ENCODE measurements at regions not wholly inside any gene's neighbourhood (a gene's known extent, or its start where the extent isn't known, plus 50 kb on each side); places are given as distances from the start of the nearest gene placed in this dataset.

GRCh38 chr2:102968375-102968774, 206.5 kb downstream of the TMEM182 start:
- no peak for DNase-seq

GRCh38 chr2:102971701-102972100, 209.9 kb downstream of the TMEM182 start:
- no peak for DNase-seq

- DNase-seq: peak; percentile 62
Observed at GRCh38 chr2:102975996-102976975, 214.5 kb downstream of the TMEM182 start.

GRCh38 chr2:102977426-102978090, 215.7 kb downstream of the TMEM182 start:
- no peak for DNase-seq

- no peak for DNase-seq
Observed at GRCh38 chr2:102978091-102978490, 216.3 kb downstream of the TMEM182 start.

GRCh38 chr2:102979429-102979828, 217.6 kb downstream of the TMEM182 start:
- DNase-seq: no peak

GRCh38 chr2:102983786-102984185, 222.0 kb downstream of the TMEM182 start:
- DNase-seq: no peak

- DNase-seq: no peak
Observed at GRCh38 chr2:102986826-102987490, 225.1 kb downstream of the TMEM182 start.

GRCh38 chr2:102992607-102993006, 230.8 kb downstream of the TMEM182 start:
- DNase-seq: no peak

GRCh38 chr2:102999958-103000357, 238.1 kb downstream of the TMEM182 start:
- no peak for DNase-seq

- no peak for DNase-seq
Observed at GRCh38 chr2:103002954-103003353, 241.1 kb downstream of the TMEM182 start.

GRCh38 chr2:103003750-103004260, 242.0 kb downstream of the TMEM182 start:
- no peak for DNase-seq

- no peak for DNase-seq
Observed at GRCh38 chr2:103004426-103004942, 242.7 kb downstream of the TMEM182 start.

- DNase-seq: no peak
Observed at GRCh38 chr2:103005393-103005792, 243.6 kb downstream of the TMEM182 start.

- DNase-seq: no peak
Observed at GRCh38 chr2:103007086-103007485, 245.3 kb downstream of the TMEM182 start.

- DNase-seq: no peak
Observed at GRCh38 chr2:103008586-103008985, 246.8 kb downstream of the TMEM182 start.

- no peak for DNase-seq
Observed at GRCh38 chr2:103009871-103010270, 248.0 kb downstream of the TMEM182 start.

GRCh38 chr2:103010306-103010705, 248.5 kb downstream of the TMEM182 start:
- no peak for DNase-seq

- DNase-seq: no peak
Observed at GRCh38 chr2:103010751-103011150, 248.9 kb downstream of the TMEM182 start.

GRCh38 chr2:103012590-103012989, 250.8 kb downstream of the TMEM182 start:
- no peak for DNase-seq

GRCh38 chr2:103025056-103025455, 263.2 kb downstream of the TMEM182 start:
- DNase-seq: no peak

GRCh38 chr2:103028181-103028580, 266.4 kb downstream of the TMEM182 start:
- DNase-seq: no peak
